Endothelial cell of umbilical vein (primary cell): ENCODE measurements at regions not wholly inside any gene's neighbourhood (a gene's known extent, or its start where the extent isn't known, plus 50 kb on each side); places are given as distances from the start of the nearest gene placed in this dataset.

Experiments used
- BruUV-seq: library from RNA; stranded (reverse); fragments of 400-500 nt; replicated peaks from 2 replicates; lab custom pipeline; 2021; lab: Mats Ljungman, UMichigan
- CTCF ChIA-PET: fragments of 300-600, 350-600 bp; sonication (Branson Sonifier 250); formaldehyde crosslinking; loops from one replicate; lab custom pipeline; 2021; ENCODE audit warnings: antibody characterized with exemption, inconsistent platforms; lab: Charles Lee
- POLR2A ChIA-PET: fragments of 300-600, 350-600 bp; sonication (Branson Sonifier 250); formaldehyde crosslinking; loops from one replicate; lab custom pipeline; 2021; ENCODE audit warnings: antibody characterized with exemption, inconsistent platforms; lab: Charles Lee
- DNase-seq: peaks from one replicate; pipeline ENCODE4 v3.0.0-alpha.2; 2011; ENCODE audit warnings: low read depth, low spot score
- FAIRE-seq: peaks from 2 replicates; lab custom pipeline; 2011; peaks lifted over from hg19 to GRCh38; lab: Jason Lieb, UNC
- H2AFZ ChIP-seq: 2 replicates; pipeline ENCODE4 v1.6.0; 2012; ENCODE audit warnings: low read depth, low read length, control low read depth, inconsistent platforms
- H3K27ac ChIP-seq: 2 replicates; pipeline ENCODE4 v1.5.1; 2011; ENCODE audit warnings: low read depth, mild to moderate bottlenecking, control low read depth, low read length, moderate library complexity; ENCODE audit not compliant: insufficient read depth
- H3K27me3 ChIP-seq, 2 experiments: 2 replicates each; pipeline versions ENCODE4 v1.6.0 to v1.6.1; 2011; ENCODE audit warnings: low read length in 2 of 2, mixed read lengths in 1 of 2; ENCODE audit not compliant: control insufficient read depth in 2 of 2, insufficient read depth in 2 of 2
- H3K36me3 ChIP-seq, 2 experiments: 2 replicates in 1 of 2; 3 replicates in 1 of 2; pipeline ENCODE4 v1.5.1; 2011; ENCODE audit warnings: low read length in 2 of 2, mild to moderate bottlenecking in 1 of 2, moderate library complexity in 1 of 2; ENCODE audit not compliant: control insufficient read depth in 2 of 2, insufficient read depth in 2 of 2; ENCODE audit errors: extremely low read depth in 1 of 2
- H3K4me1 ChIP-seq: 3 replicates; pipeline ENCODE4 v1.5.1; 2011; ENCODE audit warnings: mild to moderate bottlenecking, low read length; ENCODE audit not compliant: control insufficient read depth, insufficient read depth; ENCODE audit errors: extremely low read depth
- H3K4me2 ChIP-seq: 2 replicates; pipeline ENCODE4 v1.6.1; 2011; ENCODE audit warnings: low read length, control low read depth, mixed read lengths; ENCODE audit not compliant: insufficient read depth
- H3K4me3 ChIP-seq, 3 experiments: fragments of 200-600 bp in 1 of 3; sonication (generic), shearing (Covaris generic) in 1 of 3; replicated peaks in 1 of 3; 2 replicates each; pipeline ENCODE4 v1.5.1; 2011 to 2016; ENCODE audit warnings: control low read depth in 3 of 3, low read length in 3 of 3, mild to moderate bottlenecking in 2 of 3, inconsistent platforms in 1 of 3, low read depth in 1 of 3, moderate library complexity in 1 of 3; ENCODE audit not compliant: insufficient read depth in 1 of 3
- H3K79me2 ChIP-seq: 2 replicates; pipeline ENCODE4 v1.6.0; 2012; ENCODE audit warnings: low read length, inconsistent platforms; ENCODE audit not compliant: control insufficient read depth, insufficient read depth
- H3K9ac ChIP-seq: replicated peaks from 2 replicates; pipeline ENCODE3; 2011; ENCODE audit warnings: low read length, control low read depth; ENCODE audit not compliant: insufficient read depth; ENCODE audit errors: extremely low read depth
- H3K9me1 ChIP-seq: replicated peaks from 3 replicates; pipeline ENCODE4 v1.6.0; 2011; ENCODE audit warnings: mild to moderate bottlenecking, low read length; ENCODE audit not compliant: control insufficient read depth, insufficient read depth; ENCODE audit errors: extremely low read depth
- H3K9me3 ChIP-seq: replicated peaks from 2 replicates; pipeline ENCODE4 v1.5.1; 2012; ENCODE audit warnings: low read length, inconsistent platforms; ENCODE audit not compliant: control insufficient read depth, insufficient read depth
- H4K20me1 ChIP-seq: replicated peaks from 2 replicates; pipeline ENCODE3; 2011; ENCODE audit warnings: mild to moderate bottlenecking, low read length; ENCODE audit not compliant: control insufficient read depth, insufficient read depth; ENCODE audit errors: extremely low read depth
- EZH2 ChIP-seq: IDR thresholded peaks from 2 replicates; pipeline ENCODE4 v1.6.1; 2012; ENCODE audit warnings: borderline replicate concordance, low read depth, mild to moderate bottlenecking, moderate library complexity, low read length, inconsistent platforms; ENCODE audit not compliant: severe bottlenecking
- FOS ChIP-seq: IDR thresholded peaks from 2 replicates; pipeline ENCODE4 v1.6.1; 2011; ENCODE audit warnings: mild to moderate bottlenecking, low read length, moderate library complexity, borderline replicate concordance; ENCODE audit not compliant: insufficient read depth
- GATA2 ChIP-seq: IDR thresholded peaks from 2 replicates; pipeline ENCODE4 v1.7.0; 2011; ENCODE audit warnings: low read depth, mild to moderate bottlenecking, moderate library complexity, mixed read lengths, low read length; ENCODE audit not compliant: insufficient read length, insufficient read depth
- JUN ChIP-seq: IDR thresholded peaks from 2 replicates; pipeline ENCODE4 v1.6.1; 2011; ENCODE audit warnings: borderline replicate concordance, low read depth; ENCODE audit not compliant: insufficient read length, insufficient read depth
- MYC ChIP-seq: IDR thresholded peaks from one replicate; pipeline ENCODE4 v1.6.1; 2011; ENCODE audit warnings: mild to moderate bottlenecking, low read depth, low read length
- POLR2A ChIP-seq: IDR thresholded peaks from 2 replicates; pipeline ENCODE4 v1.6.1; 2012; ENCODE audit warnings: low read depth, mild to moderate bottlenecking, control low read depth, low read length
- POLR2AphosphoS5 ChIP-seq: IDR thresholded peaks from 2 replicates; pipeline ENCODE4 v1.6.1; 2012; ENCODE audit warnings: low read depth, mild to moderate bottlenecking, control low read depth, low read length, moderate library complexity; ENCODE audit not compliant: insufficient read depth
- dilution Hi-C: fragments of 300-500 bp; cut with MboI; formaldehyde crosslinking; loops from one replicate; pipeline ENCODE4 v1.15.0; 2019; ENCODE audit warnings: low sequenced_read_pairs; ENCODE audit not compliant: extremely low pct_ligation_motif_present
- intact Hi-C: fragments of 100-400 bp; cut with micrococcal nuclease; formaldehyde crosslinking; loops from one replicate; pipeline ENCODE4 v1.10.0; 2022
- TF ChIP-seq, protein P1 (sequence below): IDR thresholded peaks from 2 replicates; pipeline ENCODE4 v1.6.1; 2011; ENCODE audit not compliant: insufficient read depth, insufficient read length
- TF ChIP-seq, protein P2 (sequence below), 2 donors: IDR thresholded peaks; 1 replicate in 1 of 2; 2 replicates in 1 of 2; pipeline ENCODE4 v1.5.1; 2011; ENCODE audit warnings: low read length in 2 of 2, mild to moderate bottlenecking in 2 of 2, moderate library complexity in 2 of 2, control low read depth in 1 of 2, inconsistent platforms in 1 of 2, low read depth in 1 of 2; ENCODE audit not compliant: insufficient read depth in 1 of 2; ENCODE audit errors: extremely low read depth in 1 of 2

DNA sequence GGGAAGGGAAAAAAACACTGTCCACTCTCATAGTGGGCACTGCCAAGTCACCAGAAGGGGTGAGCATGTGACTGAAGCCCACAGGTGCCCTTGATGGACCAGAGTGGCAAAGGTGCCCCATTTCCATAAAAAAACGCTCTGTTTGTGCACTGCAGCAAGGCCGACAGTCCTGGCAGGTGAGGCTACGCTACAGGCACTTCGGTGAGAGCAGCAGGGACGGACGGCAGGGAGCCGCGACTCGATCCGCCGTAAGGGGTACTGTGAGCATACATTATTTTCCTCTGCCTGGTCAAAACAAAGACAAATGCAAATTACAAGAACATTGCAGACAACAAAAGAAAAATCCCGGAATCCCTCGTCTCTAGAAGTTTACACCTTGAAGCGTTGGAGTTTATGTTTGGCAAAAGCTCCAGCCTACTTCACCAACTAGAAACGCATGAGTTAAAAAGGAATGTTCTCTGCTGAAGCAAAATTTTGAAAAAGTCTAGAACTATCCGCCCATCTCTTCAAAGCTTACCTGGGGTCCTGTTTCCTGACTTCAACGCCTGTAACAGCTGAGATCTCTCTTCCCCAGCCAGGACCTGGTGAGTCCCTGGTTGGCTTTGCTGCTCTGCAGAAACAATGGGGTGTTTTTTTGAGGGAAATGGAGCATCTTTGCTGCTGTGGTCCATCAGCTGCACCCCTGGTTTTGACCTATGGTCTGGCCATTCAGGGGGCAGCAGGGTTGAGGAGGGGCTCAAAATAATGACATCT is 52.9 kb upstream of the RFLNA start:
- Histone ChIP-seq H3K27me3 (peaks cover 0 to 2% of the 10 kb centered on the region in 2 experiments), H3K9ac (no peak overlapping the region), H3K4me2 (no peak overlapping the region), H3K9me1 (no peaks in the 10 kb centered on the region), H3K27ac (no peak overlapping the region), H3K36me3 (no peaks in the 10 kb centered on the region), H2AFZ (no peak overlapping the region), H4K20me1 (no peaks in the 10 kb centered on the region), H3K9me3 (no peaks in the 10 kb centered on the region), H3K4me3 (no peak overlapping the region), H3K79me2 (no peaks in the 10 kb centered on the region), H3K4me1 (peaks cover 6% of the 10 kb centered on the region)
- ChIA-PET CTCF (interaction anchor here (1.0 kb wide), 1 partner anchor 8 kb away, joined by 3 read pairs; no protein-coding TSS in a partner anchor), POLR2A (no interaction called here)
- TF ChIP-seq POLR2A (no peak), POLR2AphosphoS5 (no peak), MYC (no peak), FOS (no peak), JUN (no peak), EZH2 (no peak)
- TF ChIP-seq, protein P1, sequence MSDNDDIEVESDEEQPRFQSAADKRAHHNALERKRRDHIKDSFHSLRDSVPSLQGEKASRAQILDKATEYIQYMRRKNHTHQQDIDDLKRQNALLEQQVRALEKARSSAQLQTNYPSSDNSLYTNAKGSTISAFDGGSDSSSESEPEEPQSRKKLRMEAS: no peak
- intact Hi-C loops (no loop called here), dilution Hi-C loops (no loop called here)
- DNase-seq (no peak), FAIRE-seq (no peak)
- no TSS peak for BruUV-seq

GRCh38 chr12:124242529-124243065 is 52.3 kb upstream of the RFLNA start:
- Histone ChIP-seq H3K4me3 (no peak overlapping the region), H3K27ac (no peak overlapping the region), H3K79me2 (no peaks in the 10 kb centered on the region), H3K9me3 (no peaks in the 10 kb centered on the region), H4K20me1 (no peaks in the 10 kb centered on the region), H2AFZ (no peak overlapping the region), H3K4me1 (no peaks in the 10 kb centered on the region), H3K9ac (no peak overlapping the region), H3K27me3 (peaks cover 0 to 6% of the 10 kb centered on the region in 2 experiments), H3K9me1 (no peaks in the 10 kb centered on the region), H3K4me2 (no peak overlapping the region), H3K36me3 (no peaks in the 10 kb centered on the region)
- DNase-seq: no peak
- POLR2A ChIA-PET: no interaction called here
- intact Hi-C loops (no loop called here), dilution Hi-C loops (no loop called here)
- TF ChIP-seq EZH2: no peak
- TF ChIP-seq, protein P1: no peak
- TF ChIP-seq MYC: no peak
- TF ChIP-seq, protein P2, sequence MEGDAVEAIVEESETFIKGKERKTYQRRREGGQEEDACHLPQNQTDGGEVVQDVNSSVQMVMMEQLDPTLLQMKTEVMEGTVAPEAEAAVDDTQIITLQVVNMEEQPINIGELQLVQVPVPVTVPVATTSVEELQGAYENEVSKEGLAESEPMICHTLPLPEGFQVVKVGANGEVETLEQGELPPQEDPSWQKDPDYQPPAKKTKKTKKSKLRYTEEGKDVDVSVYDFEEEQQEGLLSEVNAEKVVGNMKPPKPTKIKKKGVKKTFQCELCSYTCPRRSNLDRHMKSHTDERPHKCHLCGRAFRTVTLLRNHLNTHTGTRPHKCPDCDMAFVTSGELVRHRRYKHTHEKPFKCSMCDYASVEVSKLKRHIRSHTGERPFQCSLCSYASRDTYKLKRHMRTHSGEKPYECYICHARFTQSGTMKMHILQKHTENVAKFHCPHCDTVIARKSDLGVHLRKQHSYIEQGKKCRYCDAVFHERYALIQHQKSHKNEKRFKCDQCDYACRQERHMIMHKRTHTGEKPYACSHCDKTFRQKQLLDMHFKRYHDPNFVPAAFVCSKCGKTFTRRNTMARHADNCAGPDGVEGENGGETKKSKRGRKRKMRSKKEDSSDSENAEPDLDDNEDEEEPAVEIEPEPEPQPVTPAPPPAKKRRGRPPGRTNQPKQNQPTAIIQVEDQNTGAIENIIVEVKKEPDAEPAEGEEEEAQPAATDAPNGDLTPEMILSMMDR (IDR thresholded peaks at IDR 0.05; ENCODE audit: extremely low read depth in 1 of 2, insufficient read depth in 1 of 2, low read depth in 1 of 2, low read length in 2 of 2): no peak
- no peak for TF ChIP-seq POLR2AphosphoS5
- TF ChIP-seq FOS: no peak
- no peak for TF ChIP-seq GATA2
- TF ChIP-seq POLR2A: no peak
- no peak for TF ChIP-seq JUN
- FAIRE-seq: no peak
- no TSS peak for BruUV-seq
- CTCF ChIA-PET: interaction anchor here (1.0 kb wide), 1 partner anchor 9 kb away, joined by 3 read pairs; no protein-coding TSS in a partner anchor
